Lower leg skin (tissue), 4 donors: ENCODE measurements at regions not wholly inside any gene's neighbourhood (a gene's known extent, or its start where the extent isn't known, plus 50 kb on each side); places are given as distances from the start of the nearest gene placed in this dataset.

Experiments
- DNase-seq, 2 donors: peaks; one replicate each; pipeline ENCODE4 v3.0.0-alpha.2; 2019; ENCODE audit warnings: low spot score in 2 of 2
- H3K4me3 ChIP-seq: fragments of 200-600 bp; sonication (generic); 2 replicates; pipeline ENCODE4 v1.5.1; 2017; ENCODE audit warnings: mild to moderate bottlenecking, low read depth; ENCODE audit not compliant: poor library complexity, severe bottlenecking
- CTCF ChIP-seq, 3 donors: fragments of 450-650 bp; IDR thresholded peaks; one replicate each; pipeline ENCODE4 v1.5.1; 2016; ENCODE audit warnings: antibody characterized with exemption in 3 of 3, mild to moderate bottlenecking in 3 of 3, moderate library complexity in 2 of 3
- POLR2A ChIP-seq, 2 donors: fragments of 450-650 bp; IDR thresholded peaks; one replicate each; pipeline ENCODE4 v1.6.1; 2016 to 2017; ENCODE audit warnings: antibody characterized with exemption in 2 of 2, mild to moderate bottlenecking in 1 of 2, moderate library complexity in 1 of 2
- WGBS, 2 donors: methylation state at CpG; one replicate each; pipeline ENCODE4 v1.1.5; 2018; 5-methylcytosine and 5-hydroxymethylcytosine counted together
- intact Hi-C: fragments of 100-400 bp; cut with DNase I; formaldehyde crosslinking; loops from one replicate; pipeline ENCODE4 v1.15.0; 2023; ENCODE audit warnings: low total_unique reads

- no peak overlapping the region for H3K4me3 ChIP-seq
- DNase-seq: peak in 1 of 2 donors; percentile 37
- intact Hi-C loops: no loop called here
- TF ChIP-seq CTCF (IDR thresholded peaks at IDR 0.05) (no peak), POLR2A (IDR thresholded peaks at IDR 0.05) (no peak)
- 73 to 76% methylated on average over 2 of the region's 2 CpGs for WGBS, 2 donors
Observed at GRCh38 chr11:113574586-113574985, 99.4 kb upstream of the DRD2 start.

GRCh38 chr11:113574171-113574570 is 99.0 kb upstream of the DRD2 start:
- intact Hi-C loops: no loop called here
- H3K4me3 ChIP-seq: no peak overlapping the region
- no peak for TF ChIP-seq POLR2A (IDR thresholded peaks at IDR 0.05)
- no peak for TF ChIP-seq CTCF (IDR thresholded peaks at IDR 0.05)
- WGBS, 2 donors: 84 to 88% methylated on average over 4 of the region's 4 CpGs
- peak in 1 of 2 donors; percentile 57 for DNase-seq

- H3K4me3 ChIP-seq: no peak overlapping the region
- 51 to 64% methylated on average over 4 of the region's 4 CpGs for WGBS, 2 donors
- intact Hi-C loops: no loop called here
- no peak for TF ChIP-seq POLR2A (IDR thresholded peaks at IDR 0.05)
- TF ChIP-seq CTCF (IDR thresholded peaks at IDR 0.05): no peak
- no peak for DNase-seq
Observed at GRCh38 chr11:113572136-113572735, 97.0 kb upstream of the DRD2 start.

- intact Hi-C loops: no loop called here
- DNase-seq: no peak
- TF ChIP-seq CTCF (IDR thresholded peaks at IDR 0.05) (no peak), POLR2A (IDR thresholded peaks at IDR 0.05) (no peak)
- WGBS, 2 donors: 58 to 73% methylated on average over 4 of the region's 4 CpGs
- H3K4me3 ChIP-seq: no peak overlapping the region
Observed at GRCh38 chr11:113571531-113571930, 96.3 kb upstream of the DRD2 start.

- DNase-seq: no peak
- TF ChIP-seq POLR2A (IDR thresholded peaks at IDR 0.05): no peak
- no peak for TF ChIP-seq CTCF (IDR thresholded peaks at IDR 0.05)
- H3K4me3 ChIP-seq: no peak overlapping the region
- intact Hi-C loops: no loop called here
Observed at GRCh38 chr11:113570906-113571305, 95.7 kb upstream of the DRD2 start.

GRCh38 chr11:113569391-113569790 is 94.2 kb upstream of the DRD2 start:
- TF ChIP-seq POLR2A (IDR thresholded peaks at IDR 0.05) (no peak), CTCF (IDR thresholded peaks at IDR 0.05) (no peak)
- 84 to 86% methylated on average over 3 of the region's 3 CpGs for WGBS, 2 donors
- DNase-seq: no peak
- intact Hi-C loops: no loop called here
- no peak overlapping the region for H3K4me3 ChIP-seq
